NCI-H1048 (cell line): ENCODE measurements at regions not wholly inside any gene's neighbourhood (a gene's known extent, or its start where the extent isn't known, plus 50 kb on each side); places are given as distances from the start of the nearest gene placed in this dataset.
A peak's percentile ranks its signal among the peaks of the same experiment; 100 is the strongest.
"Not testable (repeated sequence)": the region's sequence is repeated elsewhere in the genome, so short reads cannot be mapped to it uniquely, and the experiment has no call there.

Experiments
- DNase-seq: peaks from one replicate; lab custom pipeline; 2025; lab: John Stamatoyannopoulos, UW

GRCh38 chr1:190975827-190976226 is 498.2 kb upstream of the BRINP3 start:
- no peak for DNase-seq

- no peak for DNase-seq
Measured at GRCh38 chr1:191002768-191003167, 525.1 kb upstream of the BRINP3 start.

- no peak for DNase-seq
Measured at GRCh38 chr1:191016765-191017164, 539.1 kb upstream of the BRINP3 start.

GRCh38 chr1:191022856-191023255 is 545.2 kb upstream of the BRINP3 start:
- DNase-seq, result no peak

- DNase-seq, result no peak
Measured at GRCh38 chr1:191025896-191026642, 548.4 kb upstream of the BRINP3 start.

GRCh38 chr1:191026828-191027227 is 549.2 kb upstream of the BRINP3 start:
- DNase-seq, result no peak

- DNase-seq, result no peak
Measured at GRCh38 chr1:191034132-191034531, 556.5 kb upstream of the BRINP3 start.

GRCh38 chr1:191043066-191043465 is 565.4 kb upstream of the BRINP3 start:
- DNase-seq, result no peak

- DNase-seq, result no peak
Measured at GRCh38 chr1:191049781-191050180, 572.1 kb upstream of the BRINP3 start.

GRCh38 chr1:191052888-191053287 is 575.2 kb upstream of the BRINP3 start:
- DNase-seq, result no peak

- no peak for DNase-seq
Measured at GRCh38 chr1:191065346-191065745, 587.7 kb upstream of the BRINP3 start.

- DNase-seq, result no peak
Measured at GRCh38 chr1:191065771-191066170, 588.1 kb upstream of the BRINP3 start.

- DNase-seq, result no peak
Measured at GRCh38 chr1:191074881-191075280, 597.2 kb upstream of the BRINP3 start.

- not testable (repeated sequence) for DNase-seq
Measured at GRCh38 chr1:191083090-191083489, 605.4 kb upstream of the BRINP3 start.

- no peak for DNase-seq
Measured at GRCh38 chr1:191085121-191085520, 607.5 kb upstream of the BRINP3 start.

GRCh38 chr1:191086910-191087309 is 609.2 kb upstream of the BRINP3 start:
- no peak for DNase-seq

GRCh38 chr1:191096405-191096804 is 618.7 kb upstream of the BRINP3 start:
- no peak for DNase-seq

GRCh38 chr1:191099696-191100095 is 622.0 kb upstream of the BRINP3 start:
- DNase-seq, result no peak

GRCh38 chr1:191101960-191102359 is 624.3 kb upstream of the BRINP3 start:
- DNase-seq, result no peak

GRCh38 chr1:191125950-191126349 is 648.3 kb upstream of the BRINP3 start:
- DNase-seq, result no peak

- peak; percentile 41 for DNase-seq
Measured at GRCh38 chr1:191134796-191135195, 657.1 kb upstream of the BRINP3 start.

- DNase-seq, result no peak
Measured at GRCh38 chr1:191140038-191140437, 662.4 kb upstream of the BRINP3 start.

GRCh38 chr1:191142748-191143147 is 665.1 kb upstream of the BRINP3 start:
- DNase-seq, result no peak

GRCh38 chr1:191145834-191146233 is 668.2 kb upstream of the BRINP3 start:
- no peak for DNase-seq
